AG04450 (cell line): ENCODE measurements at regions not wholly inside any gene's neighbourhood (a gene's known extent, or its start where the extent isn't known, plus 50 kb on each side); places are given as distances from the start of the nearest gene placed in this dataset.

Experiments used
- CTCF ChIA-PET: fragments of 300-600, 350-600 bp; formaldehyde crosslinking; extraction: SDS; loops from one replicate; lab custom pipeline; 2022; ENCODE audit warnings: antibody characterized with exemption, inconsistent platforms; lab: Charles Lee
- POLR2A ChIA-PET: fragments of 350-600 bp; formaldehyde crosslinking; extraction: SDS; loops from one replicate; lab custom pipeline; 2021; ENCODE audit warnings: antibody characterized with exemption, inconsistent platforms; lab: Yijun Ruan, JAX
- DNase-seq: peaks from one replicate; pipeline ENCODE4 v3.0.0-alpha.2; 2011; ENCODE audit warnings: low read depth, low spot score
- H3K27ac ChIP-seq: one replicate; pipeline ENCODE4 v1.5.1; 2012; ENCODE audit warnings: low read depth, low read length, control low read depth
- H3K27me3 ChIP-seq: one replicate; pipeline ENCODE4 v1.6.0; 2012; ENCODE audit warnings: low read length; ENCODE audit not compliant: control insufficient read depth, insufficient read depth
- H3K4me3 ChIP-seq: 2 replicates; pipeline ENCODE4 v1.5.1; 2011; ENCODE audit warnings: mild to moderate bottlenecking, low read depth, low read length, control low read depth
- H3K9me3 ChIP-seq: 2 replicates; pipeline ENCODE4 v1.5.1; 2012; ENCODE audit warnings: low read length; ENCODE audit not compliant: control insufficient read depth, insufficient read depth
- CTCF ChIP-seq: IDR thresholded peaks from 2 replicates; pipeline ENCODE4 v1.5.1; 2011; ENCODE audit warnings: low read depth, low read length, control low read depth, inconsistent platforms

GRCh38 chr5:160175438-160176218, 53.7 kb upstream of the FABP6 start:
- POLR2A ChIA-PET = no interaction called here
- no peak for TF ChIP-seq CTCF

GRCh38 chr5:160174780-160175437, 54.4 kb upstream of the FABP6 start:
- ChIA-PET CTCF (interaction anchor here (1.0 to 2.4 kb wide), 2 partner anchors 23 to 216 kb away, joined by 4 to 9 read pairs; no protein-coding TSS in a partner anchor), POLR2A (interaction anchor here (0.8 kb wide), 1 partner anchor 56 kb away, joined by 3 read pairs; the partner anchor contains the start of gene PWWP2A)
- TF ChIP-seq CTCF = no peak
- Histone ChIP-seq H3K27ac (no peak overlapping the region), H3K4me3 (no peak overlapping the region), H3K27me3 (no peaks in the 10 kb centered on the region), H3K9me3 (no peaks in the 10 kb centered on the region)
- no peak for DNase-seq

More at GRCh38 chr5:160175438-160176218, 53.7 kb upstream of the FABP6 start:
- DNase-seq = no peak
- Histone ChIP-seq H3K9me3 (no peaks in the 10 kb centered on the region), H3K27ac (no peak overlapping the region), H3K27me3 (no peaks in the 10 kb centered on the region), H3K4me3 (no peak overlapping the region)
- CTCF ChIA-PET = interaction anchor here (1.0 to 2.4 kb wide), 2 partner anchors 23 to 215 kb away, joined by 4 to 9 read pairs; no protein-coding TSS in a partner anchor

DNA sequence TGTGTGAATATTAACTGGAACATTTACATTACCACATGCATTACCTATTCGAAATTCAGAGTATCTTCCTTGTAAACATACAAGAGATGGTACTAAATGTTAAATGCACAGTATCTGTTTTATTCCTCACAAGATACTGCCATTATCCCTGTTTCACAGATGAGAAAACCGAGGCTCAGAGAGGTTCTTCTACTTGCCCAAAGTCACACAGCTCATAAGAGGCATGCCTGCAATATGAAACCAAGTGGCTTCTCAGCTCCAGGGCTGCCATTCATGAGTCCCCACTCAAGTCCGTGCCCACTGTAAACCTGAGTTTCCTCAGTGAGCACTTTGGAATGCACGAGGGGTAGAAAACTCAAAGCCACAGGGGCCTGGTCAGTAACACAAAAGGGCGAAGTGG, 55.0 kb upstream of the FABP6 start:
- Histone ChIP-seq H3K4me3 (no peak overlapping the region), H3K9me3 (no peaks in the 10 kb centered on the region), H3K27me3 (no peaks in the 10 kb centered on the region), H3K27ac (no peak overlapping the region)
- CTCF ChIA-PET = interaction anchor here (0.5 kb wide), 1 partner anchor 174 kb away, joined by 5 read pairs; no protein-coding TSS in a partner anchor
- DNase-seq = no peak
- POLR2A ChIA-PET = interaction anchor here (0.8 kb wide), 1 partner anchor 55 kb away, joined by 3 read pairs; the partner anchor contains the start of gene PWWP2A
- TF ChIP-seq CTCF = no peak

DNA sequence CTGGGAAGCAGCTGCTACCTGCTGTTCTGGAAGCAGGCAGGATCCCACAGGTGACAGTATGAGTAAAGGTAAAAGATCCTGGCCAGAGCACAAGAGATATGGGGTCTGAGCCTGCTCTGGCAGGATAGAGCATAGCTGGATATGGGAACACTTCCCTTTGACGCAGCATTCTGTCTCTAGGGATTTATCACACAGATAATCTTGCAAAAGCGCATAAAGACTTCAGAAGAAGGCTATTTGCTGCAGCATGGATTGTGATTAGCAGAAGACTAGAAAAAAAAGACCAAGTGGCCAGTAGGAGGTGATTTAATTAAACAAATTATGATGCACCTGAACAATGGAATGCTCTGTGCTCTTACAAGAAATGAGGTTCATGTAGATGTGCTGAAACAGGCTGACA, 52.4 kb upstream of the PWWP2A start:
- H3K9me3 ChIP-seq = no peaks in the 10 kb centered on the region
- no peaks in the 10 kb centered on the region for H3K27me3 ChIP-seq
- ChIA-PET POLR2A (no interaction called here), CTCF (no interaction called here)
- no peak for DNase-seq
- no peak for TF ChIP-seq CTCF
- H3K27ac ChIP-seq = no peak overlapping the region
- H3K4me3 ChIP-seq = no peak overlapping the region
